PC-3 (cell line): ENCODE measurements at regions not wholly inside any gene's neighbourhood (a gene's known extent, or its start where the extent isn't known, plus 50 kb on each side); places are given as distances from the start of the nearest gene placed in this dataset.

Experiments
- ATAC-seq: fragments of 200-7000 bp; cut with Tn5 transposase; 2 replicates; pipeline ENCODE4 v1.9.1; 2020; ENCODE audit warnings: mild to moderate bottlenecking, moderate library complexity
- BruUV-seq: library from RNA; stranded (reverse); fragments of 400-500 nt; replicated peaks from 2 replicates; lab custom pipeline; 2021; lab: Mats Ljungman, UMichigan
- CTCF ChIA-PET: fragments of 300-600 bp; sonication (Branson Sonifier 250); formaldehyde crosslinking; loops from one replicate; lab custom pipeline; 2022; ENCODE audit warnings: antibody characterized with exemption; lab: Charles Lee
- POLR2A ChIA-PET: fragments of 300-600 bp; sonication (Branson Sonifier 250); formaldehyde crosslinking; loops from one replicate; lab custom pipeline; 2022; ENCODE audit warnings: antibody characterized with exemption; ENCODE audit not compliant: unreplicated experiment; lab: Charles Lee
- DNase-seq: peaks from one replicate; pipeline ENCODE4 v3.0.0-alpha.2; 2015
- H2AFZ ChIP-seq: fragments of 300-600 bp; sonication (generic); 2 replicates; pipeline ENCODE4 v1.6.0; 2016; ENCODE audit warnings: antibody characterized with exemption, low read length
- H3F3A ChIP-seq: fragments of 300-600 bp; sonication (generic); one replicate; pipeline ENCODE4 v1.6.0; 2017; ENCODE audit warnings: antibody characterized with exemption, low read length, control low read depth, mild to moderate bottlenecking; ENCODE audit not compliant: unreplicated experiment
- H3K27ac ChIP-seq: fragments of 300-600 bp; sonication (generic); 2 replicates; pipeline ENCODE4 v1.5.1; 2016; ENCODE audit warnings: mild to moderate bottlenecking, low read length
- H3K27me3 ChIP-seq: fragments of 300-600 bp; sonication (generic); 2 replicates; pipeline ENCODE4 v1.6.1; 2016; ENCODE audit warnings: low read length, mixed read lengths
- H3K36me3 ChIP-seq: fragments of 300-600 bp; sonication (generic); 2 replicates; pipeline ENCODE4 v1.6.1; 2016; ENCODE audit warnings: low read depth, mixed run types, low read length, mixed read lengths
- H3K4me1 ChIP-seq: fragments of 300-600 bp; sonication (generic); 2 replicates; pipeline ENCODE4 v1.5.1; 2016; ENCODE audit warnings: low read length; ENCODE audit not compliant: insufficient read depth
- H3K4me2 ChIP-seq: fragments of 300-600 bp; sonication (generic); 2 replicates; pipeline ENCODE4 v1.6.0; 2016; ENCODE audit warnings: low read length
- H3K4me3 ChIP-seq: fragments of 300-600 bp; sonication (generic); 2 replicates; pipeline ENCODE4 v1.5.1; 2016; ENCODE audit warnings: mild to moderate bottlenecking, low read length, mixed read lengths
- H3K79me2 ChIP-seq: fragments of 300-600 bp; sonication (generic); 2 replicates; pipeline ENCODE4 v1.6.1; 2017; ENCODE audit warnings: low read length, mixed read lengths
- H3K9ac ChIP-seq: fragments of 300-600 bp; sonication (generic); 2 replicates; pipeline ENCODE4 v1.6.0; 2016; ENCODE audit warnings: mild to moderate bottlenecking, low read length
- H3K9me2 ChIP-seq: fragments of 300-600 bp; sonication (generic); replicated peaks from 2 replicates; pipeline ENCODE4 v1.6.1; 2016; ENCODE audit warnings: mixed run types, low read length, mixed read lengths
- H3K9me3 ChIP-seq: fragments of 300-600 bp; sonication (generic); 2 replicates; pipeline ENCODE4 v1.6.1; 2016; ENCODE audit warnings: low read length, mixed read lengths
- H4K20me1 ChIP-seq: fragments of 300-600 bp; sonication (generic); 2 replicates; pipeline ENCODE4 v1.6.1; 2016; ENCODE audit warnings: low read length, mixed read lengths
- CTCF ChIP-seq: fragments of 300-600 bp; sonication (generic); conservative IDR thresholded peaks from 2 replicates; pipeline ENCODE4 v1.5.1; 2017; ENCODE audit warnings: antibody characterized with exemption, low read depth, mild to moderate bottlenecking, low read length
- EZH2 ChIP-seq: fragments of 300-600 bp; sonication (generic); IDR thresholded peaks from one replicate; pipeline ENCODE4 v1.6.1; 2017; ENCODE audit warnings: antibody characterized with exemption, mild to moderate bottlenecking, low read length; ENCODE audit not compliant: unreplicated experiment
- EZH2phosphoT487 ChIP-seq: fragments of 300-600 bp; sonication (generic); IDR thresholded peaks from 2 replicates; pipeline ENCODE4 v1.6.1; 2018; ENCODE audit warnings: mild to moderate bottlenecking, antibody characterized with exemption, low read length, borderline replicate concordance
- intact Hi-C: fragments of 100-400 bp; cut with micrococcal nuclease; formaldehyde crosslinking; loops from 2 replicates; pipeline ENCODE4 v1.9.0; 2023

GRCh38 chrX:3191796-3192195 is 150.5 kb downstream of the ARSF start:
- CTCF ChIA-PET, result no interaction called here
- H3K4me1 ChIP-seq, result no peaks in the 10 kb centered on the region
- no peaks in the 10 kb centered on the region for H3K36me3 ChIP-seq
- H3K27me3 ChIP-seq, result no peaks in the 10 kb centered on the region
- TF ChIP-seq EZH2 (no peak), EZH2phosphoT487 (no peak), CTCF (no peak)
- H2AFZ ChIP-seq, result no peak overlapping the region
- no peak overlapping the region for H3K4me3 ChIP-seq
- BruUV-seq, result no TSS peak
- POLR2A ChIA-PET, result no interaction called here
- intact Hi-C loops, result no loop called here
- H3K79me2 ChIP-seq, result no peaks in the 10 kb centered on the region
- no peak overlapping the region for H3K9ac ChIP-seq
- no peak overlapping the region for H3K27ac ChIP-seq
- no peaks in the 10 kb centered on the region for H4K20me1 ChIP-seq
- H3K9me2 ChIP-seq, result no peaks in the 10 kb centered on the region
- DNase-seq (no peak), ATAC-seq (no peak)
- no peaks in the 10 kb centered on the region for H3F3A ChIP-seq
- no peak overlapping the region for H3K4me2 ChIP-seq
- H3K9me3 ChIP-seq, result no peaks in the 10 kb centered on the region

DNA sequence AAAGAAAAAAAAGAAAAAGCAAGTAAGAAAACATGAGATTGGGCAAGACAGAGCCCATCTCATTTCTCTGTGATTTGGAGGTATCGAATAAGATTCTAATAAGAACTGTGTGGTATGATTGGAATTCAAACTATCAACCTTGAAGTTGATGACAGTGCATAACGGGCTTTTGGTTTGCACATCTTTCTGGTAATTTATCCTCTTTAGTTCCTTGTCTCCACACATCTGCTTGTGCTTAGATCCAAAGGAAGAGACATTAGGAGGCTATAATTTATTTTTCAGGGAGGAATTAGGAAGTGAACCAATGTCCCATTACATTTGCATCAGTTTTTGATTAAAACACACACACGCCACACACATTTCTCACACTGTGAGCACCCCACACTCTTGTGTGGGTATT is 149.9 kb downstream of the ARSF start:
- intact Hi-C loops, result no loop called here
- no peak for ATAC-seq
- Histone ChIP-seq H3K79me2 (no peaks in the 10 kb centered on the region), H4K20me1 (no peaks in the 10 kb centered on the region), H3K4me2 (no peak overlapping the region), H3K27me3 (no peaks in the 10 kb centered on the region), H2AFZ (no peak overlapping the region), H3K9ac (no peak overlapping the region), H3K4me1 (no peaks in the 10 kb centered on the region), H3F3A (no peaks in the 10 kb centered on the region), H3K4me3 (no peak overlapping the region), H3K36me3 (no peaks in the 10 kb centered on the region), H3K9me3 (no peaks in the 10 kb centered on the region), H3K27ac (no peak overlapping the region), H3K9me2 (no peaks in the 10 kb centered on the region)
- TF ChIP-seq EZH2phosphoT487, result no peak
- TF ChIP-seq CTCF, result no peak
- no peak for TF ChIP-seq EZH2
- ChIA-PET POLR2A (no interaction called here), CTCF (no interaction called here)
- no TSS peak for BruUV-seq
- DNase-seq, result no peak

DNA sequence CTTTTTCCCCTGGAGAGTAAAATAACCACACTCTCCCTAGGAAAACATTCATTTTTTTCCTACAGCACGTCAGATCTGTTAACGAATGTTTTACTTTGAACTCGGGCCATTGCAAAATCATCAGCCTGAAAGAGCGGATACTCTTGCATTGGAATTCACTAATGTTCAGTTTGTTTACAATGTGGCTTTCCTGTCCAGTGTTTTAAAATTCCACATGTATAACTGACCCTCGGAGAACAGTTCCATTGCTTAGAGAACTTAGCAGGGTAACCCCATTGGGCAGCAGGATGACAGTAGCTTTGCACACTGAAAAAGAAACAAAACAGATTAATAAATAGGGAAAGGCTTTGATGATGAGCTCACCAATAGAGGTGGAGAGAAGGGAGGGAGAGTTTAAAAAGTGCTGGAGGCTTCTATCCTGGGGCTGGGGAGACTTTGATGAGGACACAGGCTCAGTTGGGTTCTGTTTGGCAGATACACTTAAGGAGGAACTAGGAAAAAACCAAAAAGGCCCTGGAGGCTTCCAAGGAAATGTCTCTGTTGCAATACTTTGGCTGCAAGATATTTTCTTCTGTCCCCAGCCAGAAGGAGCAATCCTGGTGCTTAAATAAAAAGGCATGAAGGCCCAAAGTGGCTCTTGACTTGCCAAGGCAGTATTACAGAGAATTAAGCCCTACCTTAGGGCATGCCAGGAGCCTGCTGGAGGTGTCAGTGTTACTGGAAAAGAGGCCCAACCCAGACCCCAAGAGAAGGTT is 143.1 kb downstream of the ARSF start:
- Histone ChIP-seq H3K36me3 (no peaks in the 10 kb centered on the region), H4K20me1 (no peaks in the 10 kb centered on the region), H3K4me3 (no peak overlapping the region), H3K4me1 (no peaks in the 10 kb centered on the region), H3K9me3 (no peaks in the 10 kb centered on the region), H3F3A (no peaks in the 10 kb centered on the region), H3K27me3 (no peaks in the 10 kb centered on the region), H3K4me2 (no peak overlapping the region), H2AFZ (no peak overlapping the region), H3K79me2 (no peaks in the 10 kb centered on the region), H3K27ac (no peak overlapping the region), H3K9ac (no peak overlapping the region), H3K9me2 (no peaks in the 10 kb centered on the region)
- POLR2A ChIA-PET, result no interaction called here
- CTCF ChIA-PET, result no interaction called here
- intact Hi-C loops, result no loop called here
- no peak for ATAC-seq
- BruUV-seq, result no TSS peak
- DNase-seq, result no peak
- TF ChIP-seq EZH2, result no peak
- no peak for TF ChIP-seq CTCF
- TF ChIP-seq EZH2phosphoT487, result no peak
